ENCODE measurements at regions not wholly inside any gene's neighbourhood (a gene's known extent, or its start where the extent isn't known, plus 50 kb on each side); places are given as distances from the start of the nearest gene placed in this dataset.
A peak's percentile ranks its signal among the peaks of the same experiment; 100 is the strongest.

GRCh38 chr15:69715210-69715609 lies 262.6 kb downstream of the RPLP1 start:
- H3K4me1 ChIP-seq (ENCODE audit: low read depth): no peaks in the 10 kb centered on the region
- ATAC-seq: no peak
- no peak overlapping the region for H3K4me3 ChIP-seq
- no peaks in the 10 kb centered on the region for H3K9me3 ChIP-seq
- no peaks in the 10 kb centered on the region for H3K36me3 ChIP-seq (ENCODE audit: low read depth)
- no peak for DNase-seq
- TF ChIP-seq CTCF (IDR thresholded peaks at IDR 0.05): no peak
- intact Hi-C loops (cut with DNase I, micrococcal nuclease): no loop called here

- Histone ChIP-seq H3K4me3 (no peak overlapping the region), H3K36me3 (ENCODE audit: low read depth) (no peaks in the 10 kb centered on the region), H3K4me1 (ENCODE audit: low read depth) (no peaks in the 10 kb centered on the region), H3K9me3 (no peaks in the 10 kb centered on the region)
- no peak for DNase-seq
- intact Hi-C loops (cut with DNase I, micrococcal nuclease): no loop called here
- TF ChIP-seq CTCF (IDR thresholded peaks at IDR 0.05): no peak
- no peak for ATAC-seq
Measured at GRCh38 chr15:69718436-69718835, 265.8 kb downstream of the RPLP1 start.

- intact Hi-C loops (cut with DNase I, micrococcal nuclease): no loop called here
- Histone ChIP-seq H3K36me3 (ENCODE audit: low read depth) (no peaks in the 10 kb centered on the region), H3K4me1 (ENCODE audit: low read depth) (no peaks in the 10 kb centered on the region), H3K4me3 (no peak overlapping the region), H3K9me3 (no peaks in the 10 kb centered on the region)
- DNase-seq: no peak
- TF ChIP-seq CTCF (IDR thresholded peaks at IDR 0.05): no peak
- ATAC-seq: peak; percentile 28
Measured at GRCh38 chr15:69718916-69719315, 266.3 kb downstream of the RPLP1 start.

- peak in 2 of 3 donors; percentile 32 to 43 for DNase-seq
- ATAC-seq: peak; percentile 84
- no peaks in the 10 kb centered on the region for H3K9me3 ChIP-seq
- no peak for TF ChIP-seq CTCF (IDR thresholded peaks at IDR 0.05)
- H3K36me3 ChIP-seq (ENCODE audit: low read depth): no peaks in the 10 kb centered on the region
- no peak overlapping the region for H3K4me3 ChIP-seq
- intact Hi-C loops (cut with DNase I, micrococcal nuclease): no loop called here
- H3K4me1 ChIP-seq (ENCODE audit: low read depth): no peaks in the 10 kb centered on the region
Measured at GRCh38 chr15:69719527-69720240, 267.1 kb downstream of the RPLP1 start.

- no peaks in the 10 kb centered on the region for H3K4me1 ChIP-seq (ENCODE audit: low read depth)
- ATAC-seq (no peak), DNase-seq (no peak)
- H3K9me3 ChIP-seq: no peaks in the 10 kb centered on the region
- TF ChIP-seq CTCF (IDR thresholded peaks at IDR 0.05): no peak
- intact Hi-C loops (cut with DNase I, micrococcal nuclease): no loop called here
- no peak overlapping the region for H3K4me3 ChIP-seq
- H3K36me3 ChIP-seq (ENCODE audit: low read depth): no peaks in the 10 kb centered on the region
Measured at GRCh38 chr15:69720536-69720935, 267.9 kb downstream of the RPLP1 start.

GRCh38 chr15:69722924-69723323 lies 270.3 kb downstream of the RPLP1 start:
- no peaks in the 10 kb centered on the region for H3K36me3 ChIP-seq (ENCODE audit: low read depth)
- DNase-seq (no peak), ATAC-seq (no peak)
- no peak for TF ChIP-seq CTCF (IDR thresholded peaks at IDR 0.05)
- intact Hi-C loops (cut with DNase I, micrococcal nuclease): no loop called here
- no peaks in the 10 kb centered on the region for H3K9me3 ChIP-seq
- no peaks in the 10 kb centered on the region for H3K4me1 ChIP-seq (ENCODE audit: low read depth)
- no peak overlapping the region for H3K4me3 ChIP-seq

All from mucosa of descending colon (tissue), 3 donors.